Spleen (tissue), 7 donors: ENCODE measurements at regions not wholly inside any gene's neighbourhood (a gene's known extent, or its start where the extent isn't known, plus 50 kb on each side); places are given as distances from the start of the nearest gene placed in this dataset.

Source experiments
- POLR2A ChIP-seq, 3 donors: fragments of 450-650 bp; IDR thresholded peaks; one replicate each; pipeline ENCODE4 v1.5.1; 2017; ENCODE audit warnings: antibody characterized with exemption in 3 of 3, mild to moderate bottlenecking in 1 of 3
- POLR2AphosphoS5 ChIP-seq, 3 donors: sonication (generic); formaldehyde crosslinking; IDR thresholded peaks; one replicate each; pipeline ENCODE4 v1.5.1; 2017; ENCODE audit warnings: antibody characterized with exemption in 3 of 3
- TF ChIP-seq, protein P1 (sequence below), 11 experiments: fragments of 200-600 bp in 7 of 11; fragments of 450-650 bp in 4 of 11; sonication (generic) in 4 of 11; IDR thresholded peaks in 8 of 11; conservative IDR thresholded peaks in 3 of 11; 1 replicate in 7 of 11; 2 replicates in 4 of 11; pipeline versions ENCODE4 v1.4.0 to v1.8.0; 2016 to 2021; ENCODE audit warnings: antibody characterized with exemption in 11 of 11, inconsistent platforms in 4 of 11, mild to moderate bottlenecking in 1 of 11
- donor health status: DM: no; HTN: no; CAD: no; lungs with moderate emphysema.
- donor health status: DM: no; HTN: no; CAD: no.
- donor health status: DM: no; HTN: no; CAD: no.

DNA sequence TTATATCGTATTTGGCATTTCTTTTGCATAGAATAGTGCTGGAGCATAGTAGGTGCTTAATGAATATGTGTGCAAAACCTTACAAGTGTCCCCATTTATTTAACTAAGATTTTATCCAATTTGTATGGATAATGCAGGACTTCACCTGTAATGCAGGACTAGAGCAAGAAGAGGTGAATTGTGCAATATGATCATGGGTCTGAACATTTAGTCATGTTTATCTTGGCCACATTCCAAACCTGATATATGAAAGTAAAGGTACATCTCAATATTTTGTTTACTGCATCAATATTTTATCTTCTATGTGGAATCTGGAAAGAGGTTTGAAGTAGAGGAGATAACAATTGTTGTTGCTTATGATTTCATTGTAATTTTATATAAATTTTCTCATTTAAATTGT, 1626.7 kb upstream of the B3GALT2 start:
- no peak for TF ChIP-seq POLR2AphosphoS5 (IDR thresholded peaks at IDR 0.05)
- no peak for TF ChIP-seq POLR2A (IDR thresholded peaks at IDR 0.05)
- TF ChIP-seq, protein P1, sequence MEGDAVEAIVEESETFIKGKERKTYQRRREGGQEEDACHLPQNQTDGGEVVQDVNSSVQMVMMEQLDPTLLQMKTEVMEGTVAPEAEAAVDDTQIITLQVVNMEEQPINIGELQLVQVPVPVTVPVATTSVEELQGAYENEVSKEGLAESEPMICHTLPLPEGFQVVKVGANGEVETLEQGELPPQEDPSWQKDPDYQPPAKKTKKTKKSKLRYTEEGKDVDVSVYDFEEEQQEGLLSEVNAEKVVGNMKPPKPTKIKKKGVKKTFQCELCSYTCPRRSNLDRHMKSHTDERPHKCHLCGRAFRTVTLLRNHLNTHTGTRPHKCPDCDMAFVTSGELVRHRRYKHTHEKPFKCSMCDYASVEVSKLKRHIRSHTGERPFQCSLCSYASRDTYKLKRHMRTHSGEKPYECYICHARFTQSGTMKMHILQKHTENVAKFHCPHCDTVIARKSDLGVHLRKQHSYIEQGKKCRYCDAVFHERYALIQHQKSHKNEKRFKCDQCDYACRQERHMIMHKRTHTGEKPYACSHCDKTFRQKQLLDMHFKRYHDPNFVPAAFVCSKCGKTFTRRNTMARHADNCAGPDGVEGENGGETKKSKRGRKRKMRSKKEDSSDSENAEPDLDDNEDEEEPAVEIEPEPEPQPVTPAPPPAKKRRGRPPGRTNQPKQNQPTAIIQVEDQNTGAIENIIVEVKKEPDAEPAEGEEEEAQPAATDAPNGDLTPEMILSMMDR (IDR thresholded peaks at IDR 0.05 in 8 of 11, conservative IDR thresholded peaks at IDR 0.05 in 3 of 11), result no peak
